ENCODE measurements at regions not wholly inside any gene's neighbourhood (a gene's known extent, or its start where the extent isn't known, plus 50 kb on each side); places are given as distances from the start of the nearest gene placed in this dataset.

GRCh38 chr5:148904440-148904839 is 78.0 kb downstream of the ADRB2 start:
- no peak overlapping the region for H3K4me3 ChIP-seq
- H3K9me3 ChIP-seq = no peaks in the 10 kb centered on the region
- H3K27me3 ChIP-seq = no peaks in the 10 kb centered on the region
- peak in 1 of 2 donors; percentile 19 for DNase-seq
- no peak for TF ChIP-seq POLR2A (IDR thresholded peaks at IDR 0.05)
- no peak for TF ChIP-seq CTCF (IDR thresholded peaks at IDR 0.05)
- no peaks in the 10 kb centered on the region for H3K36me3 ChIP-seq
- H3K4me1 ChIP-seq = no peaks in the 10 kb centered on the region
- intact Hi-C loops (cut with DNase I; ENCODE audit: low total_unique reads) = no loop called here
- no peak overlapping the region for H3K27ac ChIP-seq

- no peak for DNase-seq
- Histone ChIP-seq H3K4me3 (no peak overlapping the region), H3K27ac (no peak overlapping the region), H3K27me3 (no peaks in the 10 kb centered on the region), H3K4me1 (no peaks in the 10 kb centered on the region), H3K9me3 (no peaks in the 10 kb centered on the region), H3K36me3 (no peaks in the 10 kb centered on the region)
- TF ChIP-seq CTCF (IDR thresholded peaks at IDR 0.05) (no peak), POLR2A (IDR thresholded peaks at IDR 0.05) (no peak)
- intact Hi-C loops (cut with DNase I; ENCODE audit: low total_unique reads) = no loop called here
Measured at GRCh38 chr5:148905541-148905940, 79.1 kb downstream of the ADRB2 start.

GRCh38 chr5:148906968-148907367 is 80.6 kb downstream of the ADRB2 start:
- TF ChIP-seq CTCF (IDR thresholded peaks at IDR 0.05) (no peak), POLR2A (IDR thresholded peaks at IDR 0.05) (no peak)
- H3K4me3 ChIP-seq = no peak overlapping the region
- intact Hi-C loops (cut with DNase I; ENCODE audit: low total_unique reads) = no loop called here
- DNase-seq = no peak
- no peaks in the 10 kb centered on the region for H3K4me1 ChIP-seq
- H3K9me3 ChIP-seq = no peaks in the 10 kb centered on the region
- no peaks in the 10 kb centered on the region for H3K27me3 ChIP-seq
- no peaks in the 10 kb centered on the region for H3K36me3 ChIP-seq
- no peak overlapping the region for H3K27ac ChIP-seq

- H3K4me1 ChIP-seq = no peaks in the 10 kb centered on the region
- intact Hi-C loops (cut with DNase I; ENCODE audit: low total_unique reads) = no loop called here
- H3K27me3 ChIP-seq = no peaks in the 10 kb centered on the region
- H3K27ac ChIP-seq = no peak overlapping the region
- no peak overlapping the region for H3K4me3 ChIP-seq
- no peaks in the 10 kb centered on the region for H3K36me3 ChIP-seq
- TF ChIP-seq POLR2A (IDR thresholded peaks at IDR 0.05) (no peak), CTCF (IDR thresholded peaks at IDR 0.05) (no peak)
- DNase-seq = no peak
- no peaks in the 10 kb centered on the region for H3K9me3 ChIP-seq
Measured at GRCh38 chr5:148909040-148909439, 82.6 kb downstream of the ADRB2 start.

- no peaks in the 10 kb centered on the region for H3K36me3 ChIP-seq
- no peak overlapping the region for H3K27ac ChIP-seq
- H3K27me3 ChIP-seq = no peaks in the 10 kb centered on the region
- intact Hi-C loops (cut with DNase I; ENCODE audit: low total_unique reads) = no loop called here
- TF ChIP-seq CTCF (IDR thresholded peaks at IDR 0.05) (no peak), POLR2A (IDR thresholded peaks at IDR 0.05) (no peak)
- H3K4me1 ChIP-seq = no peaks in the 10 kb centered on the region
- DNase-seq = no peak
- H3K4me3 ChIP-seq = no peak overlapping the region
- H3K9me3 ChIP-seq = no peaks in the 10 kb centered on the region
Measured at GRCh38 chr5:148909766-148910165, 83.4 kb downstream of the ADRB2 start.
